GM18858 (cell line): ENCODE measurements at regions not wholly inside any gene's neighbourhood (a gene's known extent, or its start where the extent isn't known, plus 50 kb on each side); places are given as distances from the start of the nearest gene placed in this dataset.
A peak's percentile ranks its signal among the peaks of the same experiment; 100 is the strongest.

Experiments used
- ATAC-seq: cut with Tn5 transposase; IDR thresholded peaks from one replicate; pipeline ENCODE4 v1.9.1; 2021; ENCODE audit not compliant: unreplicated experiment

- no peak for ATAC-seq
Observed at GRCh38 chr4:81639248-81639647, 167.5 kb upstream of the RASGEF1B start.

GRCh38 chr4:81638698-81639097, 167.0 kb upstream of the RASGEF1B start:
- no peak for ATAC-seq

- peak; percentile 94 for ATAC-seq
Observed at GRCh38 chr4:81635739-81636138, 164.0 kb upstream of the RASGEF1B start.

- ATAC-seq, result no peak
Observed at GRCh38 chr4:81634766-81635549, 163.3 kb upstream of the RASGEF1B start.

- ATAC-seq, result no peak
Observed at GRCh38 chr4:81634165-81634564, 162.5 kb upstream of the RASGEF1B start.

DNA sequence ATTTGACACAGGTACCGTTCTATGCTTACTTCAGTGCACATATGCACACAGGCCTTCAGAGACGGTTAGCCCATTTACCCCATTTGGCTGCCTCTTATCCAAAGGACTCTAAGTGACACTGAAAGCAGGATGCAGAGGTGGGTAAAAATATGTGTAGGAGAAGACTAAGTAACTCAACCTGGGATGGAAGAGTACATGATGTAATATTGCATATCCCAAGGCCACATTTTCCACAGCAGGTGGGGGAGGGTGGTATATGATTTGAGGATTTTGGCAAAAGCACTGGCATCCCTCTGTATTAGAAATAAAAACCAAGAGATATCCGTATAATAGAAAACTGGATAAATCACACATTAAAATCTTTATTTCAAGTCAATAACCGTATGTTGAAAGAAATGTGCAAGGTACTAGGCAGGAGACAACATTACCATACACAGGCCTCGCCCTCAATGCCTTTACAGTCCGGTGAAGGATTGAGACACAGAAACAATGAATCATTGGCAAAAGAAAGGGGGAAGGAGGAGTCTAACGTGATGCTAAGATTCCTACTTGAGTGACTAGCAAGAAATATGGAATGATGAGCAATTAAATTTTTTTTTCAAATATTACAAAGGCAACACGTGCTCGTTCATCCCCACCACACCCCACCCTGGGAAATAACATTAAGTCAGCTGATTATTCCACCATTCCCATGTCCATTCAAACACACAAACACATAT, 161.0 kb upstream of the RASGEF1B start:
- no peak for ATAC-seq

DNA sequence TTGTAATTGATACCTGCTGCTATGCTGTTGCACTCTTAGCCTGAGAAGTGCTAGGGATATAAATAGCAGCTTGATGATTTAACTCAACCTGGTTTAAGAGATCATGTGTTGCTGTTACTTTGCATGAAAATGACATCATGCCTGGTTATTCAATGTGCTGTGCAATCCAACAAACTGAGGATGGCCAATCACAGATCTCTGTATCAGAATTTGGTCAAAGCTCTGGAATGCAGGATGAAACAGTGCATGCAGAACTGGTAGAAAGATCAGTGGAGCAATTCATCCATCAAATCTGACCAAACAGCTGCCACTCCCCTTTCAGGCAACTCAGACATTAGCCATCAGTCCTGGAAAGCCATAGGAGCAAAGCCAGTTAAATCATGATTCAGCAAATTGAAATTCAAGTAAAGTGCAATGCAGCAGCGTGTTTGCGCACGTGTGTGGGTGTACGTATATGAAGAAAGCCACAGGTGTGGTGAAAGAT, 160.3 kb upstream of the RASGEF1B start:
- peak; percentile 42 for ATAC-seq

GRCh38 chr4:81629366-81629765, 157.7 kb upstream of the RASGEF1B start:
- ATAC-seq, result no peak

DNA sequence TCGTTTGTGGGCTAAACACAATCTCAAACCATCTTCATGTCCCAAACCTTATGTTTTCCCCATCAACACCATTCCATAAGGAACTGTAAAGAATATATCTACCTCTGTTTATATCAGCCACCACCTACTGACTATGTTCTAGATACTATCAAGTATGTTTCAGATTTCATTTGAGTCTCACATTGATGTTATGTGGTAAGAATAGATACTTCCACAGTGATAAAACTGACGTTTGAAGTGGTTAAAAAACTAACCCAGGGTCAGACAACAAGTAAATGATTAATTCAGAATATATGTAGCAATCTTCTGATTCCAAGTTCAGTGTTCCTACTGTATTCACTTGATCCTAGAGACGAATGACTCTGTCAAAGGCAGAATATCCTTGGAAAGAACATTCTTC, 156.8 kb upstream of the RASGEF1B start:
- ATAC-seq, result no peak

GRCh38 chr4:81627590-81627989, 155.9 kb upstream of the RASGEF1B start:
- no peak for ATAC-seq

- no peak for ATAC-seq
Observed at GRCh38 chr4:81626851-81627250, 155.1 kb upstream of the RASGEF1B start.

- no peak for ATAC-seq
Observed at GRCh38 chr4:81625422-81626417, 154.0 kb upstream of the RASGEF1B start.

DNA sequence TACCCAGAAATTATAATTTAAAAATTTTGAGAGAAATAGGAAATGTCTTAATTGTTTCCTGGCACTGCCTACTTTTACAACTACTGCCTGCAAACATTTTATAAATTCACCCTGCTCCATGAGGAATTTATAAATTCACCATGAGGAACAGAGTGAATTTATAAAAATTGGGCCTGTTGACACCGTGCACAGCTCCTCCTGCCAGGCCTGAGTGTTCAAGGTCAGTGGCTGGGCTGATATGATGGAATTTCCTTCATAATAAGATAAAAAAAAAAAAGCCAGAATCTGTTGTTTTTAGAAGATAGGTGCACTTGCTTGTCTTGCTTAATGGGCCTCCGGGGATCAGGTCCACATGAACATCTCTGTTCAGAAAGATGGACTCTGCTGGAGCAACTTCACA, 151.7 kb upstream of the RASGEF1B start:
- ATAC-seq, result no peak

DNA sequence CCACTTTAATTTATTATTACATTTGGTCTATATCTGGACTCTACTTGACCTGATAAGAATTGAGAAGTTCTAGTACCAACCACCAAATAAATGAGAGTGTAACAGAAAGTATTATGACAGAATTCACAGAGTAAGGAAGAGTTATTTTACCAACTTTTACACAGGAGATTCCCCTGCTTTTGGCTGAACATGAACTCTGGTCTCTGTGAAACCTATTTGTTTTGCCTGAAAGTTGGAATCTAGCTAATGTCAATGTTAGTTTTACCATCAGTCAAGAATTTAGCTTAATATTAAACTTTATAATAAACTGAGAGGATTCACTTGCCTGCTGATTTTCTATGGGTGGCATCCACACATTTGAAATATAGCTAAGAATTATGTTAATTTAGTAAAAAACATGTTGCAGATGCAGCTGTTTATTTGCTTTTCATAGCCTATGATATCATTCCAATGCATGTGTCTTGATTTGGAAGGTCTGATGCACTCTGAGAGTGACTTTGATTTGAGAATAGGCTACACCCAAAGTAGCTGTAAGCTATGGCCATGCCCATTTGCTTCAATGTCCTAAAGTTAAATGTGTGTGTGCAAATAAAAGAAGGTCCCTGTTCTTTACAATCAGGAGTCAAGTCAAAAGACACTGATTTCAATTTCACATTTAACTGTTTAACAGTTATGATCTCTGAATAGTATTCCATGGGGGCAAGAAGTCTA, 150.9 kb upstream of the RASGEF1B start:
- no peak for ATAC-seq

GRCh38 chr4:81622028-81622427, 150.3 kb upstream of the RASGEF1B start:
- ATAC-seq, result no peak

DNA sequence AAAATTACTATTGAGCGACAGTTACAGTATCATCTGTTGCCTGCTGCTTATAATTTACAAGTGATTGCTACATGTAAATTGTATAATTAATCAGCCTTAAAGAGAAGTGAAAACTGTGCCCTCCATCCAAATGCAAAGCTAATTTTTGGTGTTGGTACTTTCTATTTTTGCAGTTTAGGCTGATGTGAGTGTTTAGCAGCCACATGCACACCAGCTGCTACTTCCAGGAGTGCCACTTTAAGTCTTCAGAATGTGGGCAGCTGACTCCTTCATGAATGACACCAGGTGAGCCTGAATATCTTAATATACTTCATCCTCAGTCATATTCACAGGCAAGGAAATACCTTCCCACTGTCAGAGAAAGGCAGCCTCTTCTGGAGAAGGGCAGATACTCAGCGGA, 149.8 kb upstream of the RASGEF1B start:
- no peak for ATAC-seq

GRCh38 chr4:81620442-81620841, 148.7 kb upstream of the RASGEF1B start:
- ATAC-seq, result no peak

DNA sequence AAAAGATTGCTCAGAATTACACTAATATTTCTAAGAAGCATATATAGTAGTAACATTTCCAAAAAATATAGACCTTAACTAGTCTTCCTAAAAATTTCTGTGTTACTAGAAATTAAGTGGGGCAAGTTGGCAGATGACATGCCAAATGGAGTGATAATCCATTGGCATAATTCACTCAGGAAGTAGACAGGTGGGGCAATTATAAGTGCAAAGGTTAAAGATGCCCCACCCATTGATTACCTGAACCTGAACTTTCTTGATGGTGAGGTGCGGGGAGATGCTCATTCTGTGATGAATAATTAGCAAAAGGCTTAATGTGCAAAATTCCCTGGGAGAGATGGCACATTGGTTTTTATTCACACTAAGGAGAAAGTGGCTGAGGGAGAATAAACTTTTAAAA, 145.8 kb upstream of the RASGEF1B start:
- ATAC-seq, result no peak

DNA sequence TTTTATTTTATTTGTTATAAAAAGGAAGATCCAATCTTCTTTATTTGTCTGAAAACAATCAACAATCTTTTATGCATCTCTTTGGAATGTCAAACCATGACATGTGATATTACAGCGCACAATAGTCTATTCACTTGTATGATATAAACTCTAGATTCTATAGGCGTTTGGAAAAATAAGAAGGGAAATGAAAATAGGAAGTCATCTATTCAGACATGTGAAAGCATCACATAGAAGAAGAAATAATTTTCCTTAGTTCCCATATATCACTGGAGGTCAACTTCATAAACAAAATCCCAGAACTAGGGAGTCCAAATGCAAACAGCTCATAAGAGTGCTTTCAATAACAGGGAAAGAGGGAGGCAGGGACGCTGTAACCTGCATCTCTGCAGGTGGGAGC, 139.5 kb upstream of the RASGEF1B start:
- ATAC-seq, result no peak

- ATAC-seq, result peak; percentile 50
Observed at GRCh38 chr4:81609844-81610243, 138.1 kb upstream of the RASGEF1B start.

- no peak for ATAC-seq
Observed at GRCh38 chr4:81607950-81608349, 136.2 kb upstream of the RASGEF1B start.
